ENCODE measurements at regions not wholly inside any gene's neighbourhood (a gene's known extent, or its start where the extent isn't known, plus 50 kb on each side); places are given as distances from the start of the nearest gene placed in this dataset.

GRCh38 chr4:93894995-93895394 lies 66.4 kb downstream of the ATOH1 start:
- TF ChIP-seq SP1 (IDR thresholded peaks at IDR 0.05; ENCODE audit: low read depth) (no peak), CTCF (IDR thresholded peaks at IDR 0.05 in 2 of 3, conservative IDR thresholded peaks at IDR 0.05 in 1 of 3; ENCODE audit: borderline replicate concordance in 1 of 3, insufficient read depth in 1 of 3, low read depth in 2 of 3, low read length in 2 of 3) (no peak), SRF (IDR thresholded peaks at IDR 0.05; ENCODE audit: low read depth) (no peak), POLR2AphosphoS5 (IDR thresholded peaks at IDR 0.05; ENCODE audit: low read depth, low read length) (no peak)

Measured in HCT116 (cell line).